ENCODE measurements at regions not wholly inside any gene's neighbourhood (a gene's known extent, or its start where the extent isn't known, plus 50 kb on each side); places are given as distances from the start of the nearest gene placed in this dataset.

DNA sequence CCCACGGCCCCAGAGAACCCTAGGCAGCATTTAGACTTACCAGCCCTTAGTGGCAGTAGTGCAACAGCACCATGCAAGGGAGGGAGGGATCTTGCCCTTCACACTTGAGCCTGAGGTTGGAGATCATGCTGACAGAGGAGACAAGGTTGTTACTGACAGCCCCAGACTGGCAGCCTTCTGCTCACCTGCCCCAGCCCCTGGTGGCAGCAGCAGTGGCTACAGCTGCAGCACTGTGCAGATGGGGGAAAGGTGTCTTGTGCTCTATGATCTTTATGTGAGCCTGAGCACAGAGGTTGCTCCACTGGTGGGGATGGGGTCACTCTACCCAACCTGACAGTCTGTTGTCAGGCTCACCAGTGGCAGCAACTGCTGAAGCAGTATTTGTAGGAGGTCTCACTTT lies 501.2 kb upstream of the LRRTM4 start:
- no peak for DNase-seq (ENCODE audit: low read depth)

DNA sequence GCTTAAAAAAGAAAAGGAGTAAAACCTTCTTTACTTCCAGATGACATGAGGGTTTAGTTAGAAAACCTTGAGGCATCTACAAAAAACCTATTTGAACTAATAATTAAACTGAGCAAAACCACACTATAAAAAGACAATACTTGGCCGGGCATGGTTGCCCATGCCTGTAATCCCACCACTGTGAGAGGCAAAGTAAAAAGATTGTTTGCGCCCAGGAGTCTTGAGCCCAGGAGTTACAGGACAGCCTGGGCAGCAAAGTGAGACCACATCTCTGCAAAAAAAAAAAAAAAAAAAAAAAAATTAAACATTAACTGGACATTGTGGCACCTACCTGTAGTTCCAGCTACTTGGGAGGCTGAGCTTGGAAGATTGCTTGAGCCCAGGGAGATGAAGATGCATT lies 502.8 kb upstream of the LRRTM4 start:
- DNase-seq (ENCODE audit: low read depth): no peak

DNA sequence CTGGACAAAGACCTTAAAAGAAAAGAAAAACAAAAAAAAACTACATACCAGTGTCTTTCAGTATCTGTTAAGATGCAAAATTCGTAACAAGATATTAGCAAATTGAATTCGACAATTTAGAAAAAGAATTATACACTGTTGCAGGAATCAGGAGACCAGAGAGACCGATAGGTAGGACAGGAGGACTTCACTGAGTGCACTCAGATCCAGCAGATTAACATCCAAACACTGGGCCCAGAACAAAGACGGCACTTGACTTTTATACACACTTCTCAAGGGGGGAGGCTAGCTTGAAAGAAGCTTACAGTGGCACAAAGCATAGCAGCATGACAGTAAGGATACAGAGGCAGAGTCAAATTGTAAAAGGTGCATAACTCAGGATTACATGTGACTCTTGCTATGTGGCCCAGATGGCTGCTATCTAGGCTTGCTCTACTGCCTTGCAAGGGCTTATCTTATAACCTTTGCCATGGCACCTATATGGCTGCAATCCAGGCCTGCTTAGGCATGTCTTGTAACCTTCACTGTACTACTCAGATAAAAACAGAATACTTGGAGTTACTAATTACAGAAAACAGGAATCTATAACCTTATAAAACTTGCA lies 507.3 kb upstream of the LRRTM4 start:
- no peak for DNase-seq (ENCODE audit: low read depth)

DNA sequence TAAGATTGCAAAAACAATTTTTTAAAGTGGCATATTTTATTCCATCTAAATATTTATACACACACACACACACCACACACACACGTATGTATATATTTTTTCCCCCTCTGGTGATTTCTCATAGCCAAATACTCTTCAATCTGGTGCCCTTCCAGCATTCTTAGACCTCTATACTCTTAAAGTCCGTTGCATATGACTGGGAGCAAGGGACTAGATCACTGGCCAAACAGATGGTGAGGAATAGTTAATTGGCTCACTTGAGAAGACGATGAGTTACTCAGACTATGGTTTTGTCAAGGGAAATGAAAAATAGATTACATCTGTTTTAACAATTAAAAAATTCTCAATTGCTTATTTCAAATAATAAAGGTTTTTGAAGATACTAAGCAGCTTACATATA lies 512.5 kb upstream of the LRRTM4 start:
- DNase-seq (ENCODE audit: low read depth): no peak

DNA sequence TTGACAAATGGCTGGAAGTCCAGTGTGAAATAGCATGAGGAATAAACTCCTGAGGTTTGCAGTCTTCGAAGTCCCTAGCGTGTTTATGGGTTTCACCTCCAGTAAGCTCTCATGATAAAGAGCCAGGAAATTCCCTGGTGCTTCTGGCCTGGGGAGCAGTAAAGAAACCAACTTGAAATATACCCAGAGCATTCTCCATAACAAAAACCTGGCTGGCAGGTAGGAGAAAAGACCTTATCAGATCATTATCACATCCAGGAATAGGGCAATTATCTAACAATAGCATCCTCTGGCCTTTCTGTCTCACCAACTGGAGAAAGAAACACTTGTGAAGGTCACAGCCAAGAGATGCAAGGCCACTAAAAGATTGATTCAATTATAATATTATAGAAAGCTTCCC lies 513.6 kb upstream of the LRRTM4 start:
- no peak for DNase-seq (ENCODE audit: low read depth)

DNA sequence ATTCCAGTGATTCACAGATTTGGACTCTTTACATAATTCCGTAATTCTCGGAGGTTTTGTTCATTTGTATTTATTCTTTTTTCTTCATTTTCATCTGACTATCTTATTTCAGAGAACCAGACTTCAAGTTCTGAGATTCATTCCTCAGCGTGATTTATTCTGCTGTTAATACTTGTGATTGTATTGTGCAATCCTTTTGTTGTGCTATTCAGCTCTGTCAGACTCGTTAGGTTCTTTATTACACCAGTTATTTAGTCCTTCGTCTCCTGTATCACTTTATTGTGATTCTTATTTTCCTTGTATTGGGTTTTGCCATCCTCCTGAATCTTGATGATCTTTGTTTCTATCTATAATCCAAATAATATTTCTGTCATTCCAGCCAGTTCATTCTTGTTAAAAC lies 529.3 kb upstream of the LRRTM4 start:
- DNase-seq (ENCODE audit: low read depth): no peak

DNA sequence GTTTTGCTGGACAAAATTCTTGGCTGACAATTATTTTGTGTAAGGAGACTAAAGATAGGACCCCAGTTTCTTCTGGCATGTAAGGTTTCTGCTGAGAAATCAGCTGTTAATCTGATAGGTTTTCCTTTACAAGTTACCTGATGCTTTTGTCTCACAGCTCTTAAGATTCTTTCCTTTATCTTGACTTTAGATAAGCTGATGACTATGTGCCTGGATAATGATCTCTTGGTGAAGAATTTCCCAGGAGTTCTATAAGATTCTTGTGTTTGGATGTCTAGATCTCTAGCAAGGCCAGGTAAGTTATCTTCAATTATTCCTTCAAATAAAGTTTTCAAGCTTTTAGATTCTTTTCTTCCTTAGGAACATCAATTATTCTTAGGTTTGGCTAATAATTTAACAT lies 534.8 kb upstream of the LRRTM4 start:
- DNase-seq (ENCODE audit: low read depth): no peak

DNA sequence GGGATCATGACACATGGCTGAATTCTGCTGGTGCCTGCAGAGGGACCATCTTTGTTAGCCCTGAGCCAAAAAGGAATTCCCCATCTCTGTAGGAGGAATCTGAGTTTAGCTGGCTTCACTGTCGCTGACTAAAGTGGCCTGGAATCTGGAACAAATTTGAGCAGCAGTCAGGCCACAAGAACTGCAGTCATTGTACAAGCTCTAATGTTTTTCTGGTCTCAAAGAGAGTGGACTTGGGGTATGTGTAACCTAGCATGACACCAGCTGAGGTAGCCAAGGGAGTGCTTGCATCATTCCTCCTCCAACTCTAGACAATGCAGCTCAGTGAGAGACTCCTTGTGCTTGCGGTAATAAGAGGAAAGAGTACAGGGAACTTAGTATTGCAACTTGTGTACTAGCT lies 539.1 kb upstream of the LRRTM4 start:
- DNase-seq (ENCODE audit: low read depth): peak; percentile 34

DNA sequence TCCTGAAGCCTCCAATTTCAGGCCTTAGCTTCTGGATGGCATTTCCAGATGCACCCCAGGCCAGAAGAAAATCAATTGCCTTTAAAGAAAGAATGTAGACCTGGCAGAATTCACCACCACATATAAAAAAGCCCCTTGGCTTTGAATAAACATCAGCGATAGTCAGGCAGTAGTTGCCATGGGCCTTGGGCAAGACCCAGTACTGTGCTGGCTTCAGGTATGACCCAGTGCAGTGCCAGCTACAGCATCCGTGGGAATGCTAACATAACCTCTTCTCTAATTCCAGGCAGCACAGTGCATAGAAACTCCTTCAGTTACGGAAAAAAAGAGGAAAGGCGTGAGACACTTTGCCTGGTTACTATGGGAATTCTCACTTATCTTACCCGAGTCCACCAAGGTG lies 539.6 kb upstream of the LRRTM4 start:
- no peak for DNase-seq (ENCODE audit: low read depth)

DNA sequence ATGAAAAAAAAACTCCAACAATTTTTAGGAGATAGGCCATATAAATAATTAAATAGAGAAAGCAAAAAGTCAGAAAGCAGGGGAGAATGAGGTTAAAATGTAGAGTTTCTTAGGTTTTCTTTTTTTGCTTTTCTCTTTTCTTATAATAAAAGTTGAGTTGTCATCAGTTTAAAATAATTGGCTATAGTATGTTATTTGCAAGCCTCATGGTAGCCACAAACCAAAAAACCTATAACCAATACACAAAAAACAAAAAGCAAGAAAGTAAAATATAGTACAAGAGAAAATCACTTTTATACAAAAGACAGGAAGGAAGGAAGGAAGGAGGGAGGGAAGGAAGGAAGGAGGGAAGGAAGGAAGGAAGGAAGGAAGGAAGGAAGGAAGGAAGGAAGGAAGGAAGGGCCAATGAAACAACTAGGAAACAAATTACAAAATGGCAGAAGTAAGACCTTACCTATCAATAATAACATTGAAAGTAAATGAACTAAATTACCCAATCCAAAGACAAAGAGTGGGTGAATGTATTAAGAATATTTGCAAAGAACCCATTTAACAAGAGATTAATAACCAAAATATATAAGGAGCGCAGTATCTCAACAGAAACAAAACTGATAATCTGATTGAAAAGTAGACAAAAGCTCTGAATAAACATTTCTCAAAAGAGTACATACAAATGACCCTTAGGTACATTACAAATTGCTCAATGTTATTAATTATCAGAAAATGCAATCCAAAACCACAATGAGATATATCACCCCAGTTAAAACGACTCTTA lies 541.3 kb upstream of the LRRTM4 start:
- no peak for DNase-seq (ENCODE audit: low read depth)

DNA sequence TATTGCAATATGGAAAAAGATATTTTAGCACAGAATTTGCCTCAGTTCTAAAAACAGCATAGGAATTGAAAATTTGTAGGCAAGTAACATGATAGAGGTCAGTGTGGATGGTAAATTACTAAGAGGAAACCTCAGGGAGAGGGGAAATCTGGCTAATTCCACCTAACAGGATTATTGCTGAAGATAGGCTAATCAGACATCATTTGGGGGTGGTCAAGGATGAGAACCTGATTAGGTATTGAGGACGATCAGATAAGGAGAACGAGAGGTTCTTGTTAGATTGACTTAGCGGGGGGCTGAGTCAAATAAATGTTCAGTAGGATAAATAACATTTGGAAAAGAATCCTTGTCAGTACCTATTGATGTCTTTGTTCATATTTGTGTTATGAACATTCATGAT lies 543.2 kb upstream of the LRRTM4 start:
- no peak for DNase-seq (ENCODE audit: low read depth)

DNA sequence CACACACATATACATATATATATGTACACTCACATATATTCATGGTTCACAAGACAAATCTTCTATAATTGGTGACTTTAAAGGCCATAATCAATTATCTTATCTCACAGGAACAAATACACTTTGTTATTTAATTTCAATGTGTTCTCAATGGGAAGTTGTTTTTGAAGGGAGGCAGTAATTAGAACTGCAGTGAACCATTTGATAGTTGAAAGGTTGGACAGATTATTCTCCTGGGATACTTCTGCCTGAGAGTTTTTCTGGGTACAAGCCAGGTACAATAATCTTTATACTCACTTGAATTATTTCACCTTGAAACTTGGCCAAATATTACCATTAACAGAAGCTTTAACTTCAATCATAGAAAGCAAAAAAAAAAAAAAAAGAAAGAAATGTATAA lies 546.6 kb upstream of the LRRTM4 start:
- DNase-seq (ENCODE audit: low read depth): no peak

DNA sequence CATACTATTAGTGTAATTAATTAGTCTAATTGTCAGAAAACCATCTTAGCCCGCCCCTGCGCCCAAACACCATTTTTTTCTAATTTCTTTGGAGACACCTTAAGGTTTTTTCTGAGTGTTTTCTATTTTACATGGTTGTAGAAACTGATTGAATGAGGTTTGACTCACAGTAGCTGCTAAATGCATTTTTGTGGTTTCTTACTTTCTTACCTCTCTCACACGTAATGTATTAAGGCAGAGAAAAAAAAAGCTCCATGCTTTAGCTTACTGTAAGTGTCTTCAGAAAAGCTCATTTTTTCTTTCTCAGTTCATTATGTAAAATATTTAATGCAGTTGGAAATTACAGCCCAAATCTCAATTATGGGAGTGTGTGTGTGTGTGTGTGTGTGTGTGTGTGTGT lies 548.5 kb upstream of the LRRTM4 start:
- DNase-seq (ENCODE audit: low read depth): peak; percentile 9

DNA sequence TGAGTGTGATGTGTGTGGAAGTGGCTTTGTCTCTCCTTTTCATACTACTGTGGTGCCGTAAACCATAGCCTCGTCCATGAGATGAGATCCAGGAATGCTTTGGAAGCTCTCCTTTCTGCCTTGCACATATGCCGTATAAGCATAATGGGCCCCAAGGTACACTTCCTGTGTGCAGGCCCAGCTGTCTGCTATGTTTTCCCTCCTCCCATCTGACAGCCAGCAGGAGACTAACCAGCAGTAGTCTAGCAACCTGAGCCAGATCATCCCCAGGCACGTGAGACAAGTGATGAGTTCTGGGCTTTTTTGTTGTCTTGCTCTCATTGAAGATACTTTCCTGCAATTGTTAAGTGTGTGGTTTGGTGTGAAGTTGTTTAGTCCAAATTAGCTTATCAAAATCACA lies 555.5 kb upstream of the LRRTM4 start:
- no peak for DNase-seq (ENCODE audit: low read depth)

DNA sequence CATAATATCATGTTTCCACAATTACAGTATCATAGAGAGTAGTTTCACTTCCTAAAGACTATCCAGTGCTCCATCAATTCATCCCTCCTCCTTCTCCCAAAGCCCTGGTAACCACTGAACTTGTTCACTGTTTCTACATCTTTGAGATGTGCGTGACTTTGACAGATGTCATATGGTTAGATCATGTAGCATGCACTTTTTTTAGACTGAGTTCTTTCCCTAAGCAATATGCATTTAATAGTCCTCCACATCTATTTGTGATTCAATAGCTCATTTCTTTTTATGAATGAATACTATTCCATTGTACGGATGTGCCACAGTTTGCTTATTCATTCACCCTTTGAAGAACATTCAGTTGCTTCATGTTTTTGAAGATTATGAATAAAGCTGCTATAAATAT lies 560.4 kb upstream of the LRRTM4 start:
- no peak for DNase-seq (ENCODE audit: low read depth)

DNA sequence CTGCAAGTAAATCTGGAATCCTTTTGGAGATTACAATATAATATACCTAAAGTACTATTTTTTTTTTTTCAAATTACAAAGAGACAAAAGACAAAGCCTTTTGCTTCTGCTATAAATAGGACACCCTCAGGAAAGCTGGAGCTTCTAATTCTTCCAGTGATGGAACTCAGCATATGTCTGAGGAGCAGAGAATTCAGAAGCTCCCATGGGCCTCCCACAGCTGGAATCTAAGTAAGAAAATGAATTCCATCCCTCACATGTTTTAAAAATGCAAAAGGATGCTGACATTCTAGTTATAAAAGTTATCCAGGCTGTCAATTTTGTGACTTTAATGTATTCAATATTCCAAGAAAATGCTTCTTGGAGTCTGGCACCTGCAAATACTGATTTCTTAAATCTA lies 571.3 kb upstream of the LRRTM4 start:
- no peak for DNase-seq (ENCODE audit: low read depth)

DNA sequence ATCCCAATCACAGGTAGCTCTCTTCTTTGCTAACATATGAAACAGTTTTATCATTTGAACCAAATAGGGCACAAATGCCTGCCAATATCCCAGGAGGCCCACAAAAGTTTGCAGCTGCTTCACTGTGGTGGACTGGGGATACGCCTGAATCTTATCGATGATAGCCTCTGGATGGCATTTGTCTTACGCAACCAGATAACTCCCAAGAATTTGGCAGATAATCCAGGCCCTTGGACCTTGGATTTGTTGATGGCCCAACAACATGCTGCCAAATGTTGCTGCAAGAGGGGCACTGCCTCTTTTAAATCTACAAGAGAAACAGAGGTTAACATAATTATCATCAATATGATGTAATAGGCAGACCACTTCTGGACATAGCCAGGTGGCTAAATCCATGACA lies 587.1 kb upstream of the LRRTM4 start:
- no peak for DNase-seq (ENCODE audit: low read depth)

DNA sequence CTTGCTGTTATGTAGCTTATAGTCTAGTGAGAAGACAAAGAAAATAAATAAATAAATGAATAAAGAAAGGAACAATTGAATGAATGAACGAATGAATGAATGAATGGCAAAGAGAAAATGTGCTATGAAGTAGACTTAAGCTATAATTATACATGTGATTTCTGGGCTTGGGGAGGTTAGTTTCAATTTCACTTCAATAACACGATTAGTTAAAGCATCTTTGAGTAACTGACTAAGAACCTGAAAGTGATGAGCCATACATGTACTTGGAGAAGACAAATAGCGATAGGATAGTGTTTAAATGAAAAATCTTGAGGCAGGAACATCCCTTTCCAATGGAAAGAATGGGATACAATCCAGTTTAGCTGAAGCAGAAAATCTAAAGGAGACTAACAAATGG lies 593.1 kb upstream of the LRRTM4 start:
- DNase-seq (ENCODE audit: low read depth): no peak

DNA sequence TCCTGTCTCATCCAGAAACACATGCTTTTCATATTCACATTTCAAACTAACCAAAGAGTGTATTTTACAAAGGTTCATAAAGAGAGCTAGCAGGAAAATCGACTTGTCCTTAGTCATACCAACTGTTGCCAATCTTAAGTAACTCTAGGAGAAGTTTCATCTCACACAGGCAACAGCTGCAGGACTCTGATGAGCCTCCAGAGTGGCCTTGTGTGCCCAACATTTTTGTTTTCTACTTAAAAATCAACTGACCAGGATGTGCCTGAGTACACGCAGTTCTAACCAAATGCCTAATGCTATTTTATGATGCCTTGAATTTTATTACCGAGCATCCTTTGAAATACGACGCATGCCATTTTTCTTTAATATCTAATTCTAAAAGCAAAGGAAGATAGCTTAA lies 595.9 kb upstream of the LRRTM4 start:
- DNase-seq (ENCODE audit: low read depth): no peak

DNA sequence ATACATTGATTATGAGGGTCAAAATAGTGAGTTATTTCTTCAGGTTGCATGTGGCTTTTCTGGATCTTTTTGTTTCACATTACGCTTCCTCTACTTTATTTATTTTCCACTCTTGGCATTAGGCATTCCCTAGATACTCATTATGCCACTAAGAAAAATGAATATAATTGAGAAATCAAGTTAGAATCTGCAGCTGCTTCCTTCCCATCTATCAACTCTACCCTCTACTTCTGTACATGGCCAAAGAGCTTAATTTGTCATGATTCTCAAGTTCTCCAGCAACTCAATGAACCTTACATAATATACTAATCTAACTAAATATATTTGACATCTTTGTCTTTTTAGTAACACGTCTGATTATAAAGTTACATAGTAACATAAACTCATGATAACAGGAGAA lies 598.1 kb upstream of the LRRTM4 start:
- no peak for DNase-seq (ENCODE audit: low read depth)

DNA sequence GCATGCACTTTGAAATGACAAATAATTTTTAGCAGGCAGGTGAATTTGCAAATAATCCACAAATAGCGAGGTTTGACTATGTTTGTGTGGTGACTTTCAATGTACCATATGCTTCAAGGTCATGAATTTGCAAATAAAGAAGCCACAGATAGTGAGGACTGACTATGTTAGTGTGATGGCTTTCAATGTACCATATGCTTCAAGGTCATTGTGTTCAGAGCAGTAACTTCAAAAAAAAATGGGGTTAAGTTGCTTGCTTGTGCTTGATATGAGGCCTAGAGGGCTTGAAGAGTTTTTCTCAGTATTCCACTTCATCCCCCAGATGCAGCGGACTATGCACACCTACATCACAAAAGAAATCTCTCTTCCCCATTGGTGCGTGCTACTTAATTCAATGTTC lies 602.9 kb upstream of the LRRTM4 start:
- no peak for DNase-seq (ENCODE audit: low read depth)

DNA sequence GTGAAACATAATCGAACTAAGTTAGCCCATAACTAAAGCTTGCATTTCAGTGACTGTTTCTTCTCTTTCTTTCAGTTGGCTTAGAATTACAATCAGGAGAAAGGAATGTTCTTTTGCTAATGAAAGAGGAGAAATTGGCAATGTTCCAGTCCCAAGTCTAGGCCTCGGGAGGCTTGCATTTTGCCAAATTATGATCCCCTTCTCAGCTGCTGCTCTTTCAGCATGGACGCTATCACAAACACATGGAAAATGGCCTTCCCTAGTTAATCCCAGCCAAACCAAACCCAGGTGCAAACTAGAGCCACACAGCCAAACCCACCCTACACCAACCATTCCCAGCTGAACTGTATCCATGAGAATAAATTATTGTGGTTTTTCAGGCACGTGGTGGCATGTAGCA lies 605.2 kb upstream of the LRRTM4 start:
- DNase-seq (ENCODE audit: low read depth): no peak

DNA sequence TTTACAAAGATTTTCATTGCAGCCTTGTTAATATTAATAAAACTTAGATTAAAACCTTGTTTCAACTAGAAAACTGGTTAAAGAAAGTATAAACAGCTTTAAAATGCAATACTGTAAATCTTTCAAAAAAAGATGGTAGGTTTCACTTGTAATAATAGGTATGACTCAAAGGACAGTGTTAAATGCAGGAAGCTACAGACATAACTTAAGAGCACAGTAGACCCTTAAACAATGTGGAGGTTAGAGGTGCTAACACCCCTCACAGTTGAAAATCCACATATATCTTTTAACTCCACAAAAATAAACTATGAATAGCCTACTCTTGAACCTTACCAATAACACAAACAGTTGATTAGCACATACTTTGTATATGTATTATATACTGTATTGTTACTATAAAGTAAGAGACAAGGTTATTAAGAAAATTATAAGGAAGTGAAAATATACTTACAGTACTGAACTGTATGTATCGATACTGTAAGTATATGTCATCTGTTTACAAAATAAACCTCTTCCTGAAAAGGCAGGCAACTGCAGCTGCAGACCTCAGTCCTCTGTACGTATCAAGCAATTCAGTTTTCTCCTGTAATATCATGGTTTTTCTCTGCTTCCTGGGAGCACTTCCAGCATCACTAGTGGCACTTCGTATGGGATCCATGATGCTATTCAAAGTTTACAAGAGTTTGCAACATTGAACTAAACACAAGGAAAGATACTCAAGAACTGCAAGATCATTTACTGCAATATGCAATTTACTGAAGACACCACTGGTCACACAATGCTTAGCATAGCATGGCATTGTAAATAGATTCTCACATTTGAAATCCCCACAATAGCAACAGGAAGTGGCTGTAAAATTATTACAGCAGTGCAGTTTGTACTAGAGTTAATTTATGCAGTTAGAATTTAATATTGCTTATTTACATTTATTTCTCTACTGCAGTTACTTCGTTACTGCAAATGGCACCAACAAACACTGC lies 610.5 kb upstream of the LRRTM4 start:
- no peak for DNase-seq (ENCODE audit: low read depth)
